T-cell (primary cell): ENCODE measurements at regions not wholly inside any gene's neighbourhood (a gene's known extent, or its start where the extent isn't known, plus 50 kb on each side); places are given as distances from the start of the nearest gene placed in this dataset.
"Not testable (repeated sequence)": the region's sequence is repeated elsewhere in the genome, so short reads cannot be mapped to it uniquely, and the experiment has no call there.

Experiments
- ATAC-seq, 4 experiments: fragments of 200-7000 bp in 3 of 4; fragments of 150-1000 bp in 1 of 4; cut with Tn5 transposase; replicated peaks in 1 of 4; 1 replicate in 3 of 4; 2 replicates in 1 of 4; pipeline ENCODE4 v1.10.0; 2021; ENCODE audit warnings: moderate library complexity in 3 of 4, mild to moderate bottlenecking in 2 of 4, moderate number of reproducible peaks in 1 of 4
- CTCF ChIA-PET, 2 donors: fragments of 300-600 bp; sonication (Branson Sonifier 250); formaldehyde crosslinking; loops; one replicate each; lab custom pipeline; 2022; ENCODE audit warnings: antibody characterized with exemption in 2 of 2; lab: Charles Lee
- POLR2A ChIA-PET, 2 donors: fragments of 300-600 bp; sonication (Branson Sonifier 250); formaldehyde crosslinking; loops; one replicate each; lab custom pipeline; 2022; ENCODE audit warnings: antibody characterized with exemption in 2 of 2; lab: Charles Lee
- DNase-seq, 35 experiments: peaks; one replicate each; pipeline versions ENCODE4 v3.0.0 to v3.0.0-alpha.2; 2013 to 2023
- H3K27ac ChIP-seq: one replicate; pipeline ENCODE4 v1.5.1; 2013; ENCODE audit warnings: low read length
- H3K27me3 ChIP-seq, 2 experiments: replicated peaks in 1 of 2; 1 replicate in 1 of 2; 2 replicates in 1 of 2; pipeline versions ENCODE4 v1.6.1 to v1.7.0; 2013; ENCODE audit warnings: low read length in 1 of 2, mixed read lengths in 1 of 2; ENCODE audit not compliant: control insufficient read depth in 2 of 2, insufficient read depth in 2 of 2; ENCODE audit errors: extremely low read depth in 1 of 2
- H3K36me3 ChIP-seq, 2 donors: 1 replicate in 1 of 2; 2 replicates in 1 of 2; pipeline versions ENCODE4 v1.6.1 to v1.7.0; 2013; ENCODE audit warnings: low read length in 1 of 2; ENCODE audit not compliant: control insufficient read depth in 2 of 2, insufficient read depth in 1 of 2; ENCODE audit errors: extremely low read depth in 1 of 2
- H3K4me1 ChIP-seq, 2 experiments: 1 replicate in 1 of 2; 2 replicates in 1 of 2; pipeline versions ENCODE4 v1.6.1 to v1.7.0; 2013; ENCODE audit warnings: low read length in 2 of 2, mixed read lengths in 1 of 2; ENCODE audit not compliant: insufficient read depth in 2 of 2, control insufficient read depth in 1 of 2; ENCODE audit errors: extremely low read depth in 1 of 2
- H3K4me3 ChIP-seq, 2 donors: 1 replicate in 1 of 2; 2 replicates in 1 of 2; pipeline versions ENCODE4 v1.5.1 to v1.7.0; 2013; ENCODE audit warnings: mild to moderate bottlenecking in 2 of 2, low read length in 1 of 2, moderate library complexity in 1 of 2; ENCODE audit not compliant: control insufficient read depth in 1 of 2; ENCODE audit errors: extremely low read depth in 1 of 2
- H3K9me3 ChIP-seq: 2 replicates; pipeline ENCODE4 v1.7.0; 2013
- H3K27ac Mint-ChIP-seq, 2 donors: one replicate each; pipeline ENCODE4 v1.8.0; 2020 to 2021; ENCODE audit warnings: mild to moderate bottlenecking in 2 of 2, mixed read lengths in 2 of 2
- H3K27me3 Mint-ChIP-seq, 2 donors: one replicate each; pipeline ENCODE4 v1.8.0; 2021 to 2022; ENCODE audit warnings: mixed read lengths in 2 of 2
- H3K36me3 Mint-ChIP-seq: one replicate; pipeline ENCODE4 v1.8.0; 2021; ENCODE audit warnings: mixed read lengths
- H3K4me1 Mint-ChIP-seq, 3 donors: one replicate each; pipeline ENCODE4 v1.8.0; 2020 to 2022; ENCODE audit warnings: mixed read lengths in 3 of 3, mild to moderate bottlenecking in 1 of 3
- H3K4me3 Mint-ChIP-seq, 3 donors: one replicate each; pipeline ENCODE4 v1.8.0; 2020 to 2022; ENCODE audit warnings: mild to moderate bottlenecking in 3 of 3, mixed read lengths in 3 of 3, moderate library complexity in 3 of 3
- H3K9me3 Mint-ChIP-seq, 3 donors: one replicate each; pipeline ENCODE4 v1.8.0; 2020 to 2022; ENCODE audit warnings: mixed read lengths in 3 of 3
- WGBS: methylation state at CpG from one replicate; pipeline ENCODE4 v1.1.5; 2013; ENCODE audit warnings: missing lambda C conversion rate; ENCODE audit not compliant: insufficient coverage; 5-methylcytosine and 5-hydroxymethylcytosine counted together

- CTCF ChIA-PET, result no interaction called here
- no peak overlapping the region for H3K27ac Mint-ChIP-seq
These were observed 113.0 kb upstream of the CHD2 start for GRCh38 chr15:92787116-92787515.

GRCh38 chr15:92788196-92788595 is 111.9 kb upstream of the CHD2 start:
- Histone ChIP-seq H3K4me3 (no peak overlapping the region), H3K9me3 (no peaks in the 10 kb centered on the region), H3K27me3 (no peaks in the 10 kb centered on the region), H3K27ac (no peak overlapping the region), H3K36me3 (no peaks in the 10 kb centered on the region), H3K4me1 (no peaks in the 10 kb centered on the region)
- CTCF ChIA-PET, result interaction anchor here in 1 of 2 donors (1.3 kb wide), 1 partner anchor 9 kb away, joined by 4 read pairs; no protein-coding TSS in a partner anchor
- Mint-ChIP-seq H3K27ac (no peak overlapping the region), H3K4me3 (no peak overlapping the region), H3K27me3 (no peaks in the 10 kb centered on the region), H3K4me1 (no peaks in the 10 kb centered on the region), H3K9me3 (no peaks in the 10 kb centered on the region), H3K36me3 (peaks cover 3% of the 10 kb centered on the region)
- DNase-seq (no peak), ATAC-seq (no peak)
- POLR2A ChIA-PET, result interaction anchor here (0.6 to 1.2 kb wide), 2 partner anchors 21 to 148 kb away, joined by 3 read pairs; no protein-coding TSS in a partner anchor
- 84% methylated on average over 3 of the region's 5 CpGs for WGBS

More at GRCh38 chr15:92787116-92787515, 113.0 kb upstream of the CHD2 start:
- no peak overlapping the region for H3K4me3 Mint-ChIP-seq
- POLR2A ChIA-PET, result interaction anchor here in 1 of 2 donors (0.6 kb wide), 1 partner anchor 148 kb away, joined by 5 read pairs; no protein-coding TSS in a partner anchor
- Histone ChIP-seq H3K27ac (no peak overlapping the region), H3K4me1 (no peaks in the 10 kb centered on the region), H3K27me3 (no peaks in the 10 kb centered on the region), H3K36me3 (no peaks in the 10 kb centered on the region), H3K4me3 (no peak overlapping the region), H3K9me3 (no peaks in the 10 kb centered on the region)
- ATAC-seq (no peak), DNase-seq (no peak)
- peaks cover 3% of the 10 kb centered on the region for H3K36me3 Mint-ChIP-seq
- no peaks in the 10 kb centered on the region for H3K27me3 Mint-ChIP-seq
- no peaks in the 10 kb centered on the region for H3K4me1 Mint-ChIP-seq
- no peaks in the 10 kb centered on the region for H3K9me3 Mint-ChIP-seq
- 76% methylated on average over 3 of the region's 3 CpGs for WGBS

- H3K9me3 Mint-ChIP-seq, H3K4me3 Mint-ChIP-seq, H3K36me3 Mint-ChIP-seq, H3K27ac Mint-ChIP-seq, H3K27me3 ChIP-seq, H3K4me1 ChIP-seq, H3K27me3 Mint-ChIP-seq, H3K36me3 ChIP-seq, ATAC-seq, DNase-seq, H3K4me3 ChIP-seq, H3K9me3 ChIP-seq, H3K4me1 Mint-ChIP-seq, H3K27ac ChIP-seq: not testable (repeated sequence)
- WGBS, result 93% methylated on average over 4 of the region's 15 CpGs
- POLR2A ChIA-PET, result interaction anchor here in 1 of 2 donors (1.2 kb wide), 1 partner anchor 148 kb away, joined by 3 read pairs; no protein-coding TSS in a partner anchor
- CTCF ChIA-PET, result interaction anchor here in 1 of 2 donors (1.3 kb wide), 1 partner anchor 9 kb away, joined by 4 read pairs; no protein-coding TSS in a partner anchor
These were observed 111.3 kb upstream of the CHD2 start for GRCh38 chr15:92788793-92789192.

- WGBS, result no CpG with 5 or more reads among the region's 1 CpG
- ChIA-PET POLR2A (interaction anchor here in 1 of 2 donors (0.7 to 1.1 kb wide), 3 partner anchors 118 to 124 kb away, joined by 3 read pairs; no protein-coding TSS in a partner anchor), CTCF (interaction anchor here (0.5 to 6.7 kb wide), 12 partner anchors 12 to 219 kb away, joined by 4 to 84 read pairs (median 22); no protein-coding TSS in a partner anchor)
- Histone ChIP-seq H3K9me3 (no peaks in the 10 kb centered on the region), H3K4me1 (no peaks in the 10 kb centered on the region), H3K36me3 (no peaks in the 10 kb centered on the region), H3K27ac (no peak overlapping the region), H3K4me3 (no peak overlapping the region), H3K27me3 (no peaks in the 10 kb centered on the region)
- ATAC-seq (no peak), DNase-seq (no peak)
- Mint-ChIP-seq H3K4me1 (peaks cover 5 to 6% (median 6%) of the 10 kb centered on the region in 3 donors), H3K27me3 (no peaks in the 10 kb centered on the region), H3K9me3 (no peaks in the 10 kb centered on the region), H3K36me3 (no peaks in the 10 kb centered on the region), H3K27ac (no peak overlapping the region), H3K4me3 (no peak overlapping the region)
These were observed 103.9 kb upstream of the CHD2 start for GRCh38 chr15:92796161-92796611.

GRCh38 chr15:92797168-92798052 is 102.7 kb upstream of the CHD2 start:
- no peak overlapping the region for H3K4me3 Mint-ChIP-seq
- Histone ChIP-seq H3K27ac (no peak overlapping the region), H3K36me3 (no peaks in the 10 kb centered on the region), H3K9me3 (no peaks in the 10 kb centered on the region), H3K27me3 (no peaks in the 10 kb centered on the region), H3K4me1 (no peaks in the 10 kb centered on the region), H3K4me3 (no peak overlapping the region)
- ATAC-seq (peak; percentile 74 to 87 (median 86)), DNase-seq (peak in 11 of 35 experiments; percentile 9 to 90 (median 30))
- no peaks in the 10 kb centered on the region for H3K36me3 Mint-ChIP-seq
- CTCF ChIA-PET, result interaction anchor here (0.6 to 6.7 kb wide), 47 partner anchors 8 to 1442 kb away, joined by 3 to 84 read pairs (median 4); partner anchors contain the start of gene CHD2 (in 1 of the 2)
- peak overlapping the region; percentile 56 to 87 for H3K27ac Mint-ChIP-seq
- WGBS, result 76% methylated on average over 6 of the region's 12 CpGs
- peaks cover 5 to 10% (median 6%) of the 10 kb centered on the region in 3 donors for H3K4me1 Mint-ChIP-seq
- no peaks in the 10 kb centered on the region for H3K27me3 Mint-ChIP-seq
- no peaks in the 10 kb centered on the region for H3K9me3 Mint-ChIP-seq
- POLR2A ChIA-PET, result interaction anchor here (0.5 to 1.0 kb wide), 11 partner anchors 22 to 171 kb away, joined by 3 to 14 read pairs (median 4); no protein-coding TSS in a partner anchor

GRCh38 chr15:92800013-92800412 is 100.1 kb upstream of the CHD2 start:
- H3K4me1 Mint-ChIP-seq, result peaks cover 5 to 23% (median 14%) of the 10 kb centered on the region in 3 donors

More at GRCh38 chr15:92800013-92800412, 100.1 kb upstream of the CHD2 start:
- CTCF ChIA-PET, result interaction anchor here in 1 of 2 donors (0.6 to 6.7 kb wide), 2 partner anchors 45 to 123 kb away, joined by 3 to 84 read pairs; no protein-coding TSS in a partner anchor
- Histone ChIP-seq H3K9me3 (no peaks in the 10 kb centered on the region), H3K27ac (no peak overlapping the region), H3K4me3 (no peak overlapping the region), H3K4me1 (no peaks in the 10 kb centered on the region), H3K27me3 (no peaks in the 10 kb centered on the region), H3K36me3 (no peaks in the 10 kb centered on the region)
- Mint-ChIP-seq H3K36me3 (no peaks in the 10 kb centered on the region), H3K27ac (no peak overlapping the region), H3K9me3 (no peaks in the 10 kb centered on the region), H3K27me3 (no peaks in the 10 kb centered on the region), H3K4me3 (no peak overlapping the region)
- no peak for DNase-seq
- WGBS, result no CpG with 5 or more reads among the region's 2 CpGs
- no peak for ATAC-seq
- POLR2A ChIA-PET, result no interaction called here
